ENCODE measurements at regions not wholly inside any gene's neighbourhood (a gene's known extent, or its start where the extent isn't known, plus 50 kb on each side); places are given as distances from the start of the nearest gene placed in this dataset.

DNA sequence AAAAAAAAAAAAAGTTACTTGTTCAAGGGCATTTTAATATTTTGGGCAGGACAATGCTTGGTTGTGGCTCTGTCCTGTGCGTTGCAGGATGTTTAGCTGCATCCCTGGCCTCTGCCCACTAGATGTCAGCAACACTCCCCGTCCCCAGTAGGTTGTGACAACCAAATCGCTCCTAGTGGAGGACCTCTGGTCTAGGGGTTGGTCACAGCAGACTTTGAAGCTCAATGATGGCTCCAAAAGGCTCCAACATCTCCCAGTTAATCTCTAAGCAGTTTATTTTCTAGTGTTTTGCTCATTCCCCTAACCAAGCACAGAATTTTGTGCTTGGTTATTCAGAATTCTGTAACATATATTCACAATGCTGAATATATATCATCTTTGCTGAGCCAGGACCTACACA, 67.0 kb downstream of the CHRNA1 start:
- Histone ChIP-seq H3K4me1 (no peaks in the 10 kb centered on the region), H3K4me3 (no peak overlapping the region), H3K36me3 (ENCODE audit: insufficient read depth in 1 of 2, low read depth in 1 of 2) (no peaks in the 10 kb centered on the region), H3K27ac (no peak overlapping the region), H3K9me3 (no peaks in the 10 kb centered on the region), H3K27me3 (ENCODE audit: insufficient read depth in 3 of 3, low read length in 2 of 3) (peaks cover 0 to 7% (median 0%) of the 10 kb centered on the region in 3 donors)
- ATAC-seq = peak; percentile 63 to 87 (median 80)
- no peak for DNase-seq
- intact Hi-C loops (cut with DNase I) = loop anchor here in 1 of 2 donors (5.0 kb wide), 1 partner anchor 75 kb away; no protein-coding TSS in a partner anchor
- WGBS, 3 donors = 2 to 10% (median 4%) methylated on average over 3 of the region's 3 CpGs
- TF ChIP-seq, protein P1, sequence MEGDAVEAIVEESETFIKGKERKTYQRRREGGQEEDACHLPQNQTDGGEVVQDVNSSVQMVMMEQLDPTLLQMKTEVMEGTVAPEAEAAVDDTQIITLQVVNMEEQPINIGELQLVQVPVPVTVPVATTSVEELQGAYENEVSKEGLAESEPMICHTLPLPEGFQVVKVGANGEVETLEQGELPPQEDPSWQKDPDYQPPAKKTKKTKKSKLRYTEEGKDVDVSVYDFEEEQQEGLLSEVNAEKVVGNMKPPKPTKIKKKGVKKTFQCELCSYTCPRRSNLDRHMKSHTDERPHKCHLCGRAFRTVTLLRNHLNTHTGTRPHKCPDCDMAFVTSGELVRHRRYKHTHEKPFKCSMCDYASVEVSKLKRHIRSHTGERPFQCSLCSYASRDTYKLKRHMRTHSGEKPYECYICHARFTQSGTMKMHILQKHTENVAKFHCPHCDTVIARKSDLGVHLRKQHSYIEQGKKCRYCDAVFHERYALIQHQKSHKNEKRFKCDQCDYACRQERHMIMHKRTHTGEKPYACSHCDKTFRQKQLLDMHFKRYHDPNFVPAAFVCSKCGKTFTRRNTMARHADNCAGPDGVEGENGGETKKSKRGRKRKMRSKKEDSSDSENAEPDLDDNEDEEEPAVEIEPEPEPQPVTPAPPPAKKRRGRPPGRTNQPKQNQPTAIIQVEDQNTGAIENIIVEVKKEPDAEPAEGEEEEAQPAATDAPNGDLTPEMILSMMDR (IDR thresholded peaks at IDR 0.05) = peak; percentile 68

DNA sequence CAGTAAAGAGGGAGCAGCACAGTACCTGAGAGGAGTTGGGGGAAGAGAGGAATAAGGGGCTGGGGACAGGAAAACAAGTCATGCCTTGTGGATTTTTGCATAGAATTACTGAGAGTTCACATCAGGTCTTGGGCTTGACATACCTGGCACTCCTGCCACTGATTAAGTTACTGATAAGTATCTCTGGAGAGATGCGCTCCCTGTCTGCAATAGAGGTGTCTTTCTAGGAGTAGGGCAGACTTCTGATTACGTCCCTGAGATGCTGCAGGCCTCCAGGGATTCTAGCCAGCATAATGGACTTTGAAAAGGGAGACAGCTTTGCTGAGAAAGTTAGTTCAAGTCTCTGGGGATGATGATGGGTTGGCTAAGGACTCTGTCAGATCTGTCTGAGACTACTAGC, 69.4 kb downstream of the CHRNA1 start:
- no peak overlapping the region for H3K4me3 ChIP-seq
- H3K27me3 ChIP-seq (ENCODE audit: insufficient read depth in 3 of 3, low read length in 2 of 3) = peaks cover 0 to 11% (median 0%) of the 10 kb centered on the region in 3 donors
- ATAC-seq (no peak), DNase-seq (no peak)
- 59 to 70% (median 67%) methylated on average over 2 of the region's 2 CpGs for WGBS, 3 donors
- H3K4me1 ChIP-seq = no peaks in the 10 kb centered on the region
- no peaks in the 10 kb centered on the region for H3K36me3 ChIP-seq (ENCODE audit: insufficient read depth in 1 of 2, low read depth in 1 of 2)
- H3K27ac ChIP-seq = no peak overlapping the region
- no peaks in the 10 kb centered on the region for H3K9me3 ChIP-seq
- TF ChIP-seq, protein P1 (IDR thresholded peaks at IDR 0.05) = no peak
- intact Hi-C loops (cut with DNase I) = loop anchor here in 1 of 2 donors (5.0 kb wide), 1 partner anchor 77 kb away; no protein-coding TSS in a partner anchor

DNA sequence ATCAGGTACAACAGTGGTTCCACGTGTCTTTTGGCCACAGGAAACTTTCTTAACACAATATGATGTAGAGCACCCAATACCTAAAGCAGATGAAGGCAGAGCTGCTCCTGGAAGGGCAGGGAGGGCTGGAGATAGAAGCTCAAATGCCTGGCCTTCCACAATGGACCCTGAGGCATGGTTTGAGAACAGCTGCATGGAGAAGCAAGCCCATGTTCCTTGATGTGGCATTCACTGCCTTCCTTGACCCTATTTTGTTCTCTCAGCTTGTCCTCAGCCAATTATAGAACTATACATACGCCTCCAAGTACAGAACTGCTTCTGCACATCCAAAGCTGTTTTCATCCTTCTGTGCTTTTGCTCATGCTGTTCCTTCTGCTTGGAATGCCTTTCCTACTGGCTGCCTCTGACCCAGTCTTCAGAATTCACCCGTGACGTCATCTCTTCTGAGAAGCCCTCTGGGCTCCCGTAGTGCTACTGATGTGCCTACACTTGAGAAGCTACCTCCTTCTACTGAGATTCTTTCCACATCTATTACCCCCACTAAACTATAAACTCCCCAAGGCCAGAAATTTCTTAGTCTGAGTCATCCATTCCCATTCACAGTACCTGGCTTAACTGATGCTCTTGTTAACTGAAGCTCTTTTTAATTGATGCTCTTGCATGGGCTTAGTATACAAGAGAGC, 69.9 kb downstream of the CHRNA1 start:
- intact Hi-C loops (cut with DNase I) = no loop called here
- ATAC-seq = no peak
- Histone ChIP-seq H3K36me3 (ENCODE audit: insufficient read depth in 1 of 2, low read depth in 1 of 2) (no peaks in the 10 kb centered on the region), H3K9me3 (no peaks in the 10 kb centered on the region), H3K27ac (no peak overlapping the region), H3K27me3 (ENCODE audit: insufficient read depth in 3 of 3, low read length in 2 of 3) (peaks cover 0 to 11% (median 0%) of the 10 kb centered on the region in 3 donors), H3K4me3 (no peak overlapping the region), H3K4me1 (no peaks in the 10 kb centered on the region)
- DNase-seq = no peak
- WGBS, 3 donors = 80 to 84% (median 84%) methylated on average over 5 of the region's 5 CpGs
- TF ChIP-seq, protein P1 (IDR thresholded peaks at IDR 0.05) = no peak

DNA sequence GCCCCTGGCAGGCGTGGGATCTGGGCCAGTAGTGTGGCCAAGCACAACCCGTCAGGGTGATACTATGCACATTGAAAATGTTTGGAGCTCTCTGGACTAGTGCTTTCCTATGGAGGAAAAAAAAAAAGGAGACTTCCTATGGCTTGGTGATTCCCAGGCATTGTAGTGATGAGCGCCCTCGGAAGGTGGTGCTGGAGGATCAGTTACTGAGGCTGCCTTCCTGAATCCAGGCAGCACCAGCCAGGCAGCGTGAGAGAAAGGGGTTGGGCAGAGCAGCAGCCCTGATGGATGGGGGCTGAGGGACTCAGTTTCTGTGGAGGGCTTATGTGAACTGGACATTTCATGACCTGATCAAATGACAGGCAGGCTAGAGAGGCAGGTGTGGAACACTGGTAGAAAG, 70.9 kb downstream of the CHRNA1 start:
- 88 to 89% (median 88%) methylated on average over 5 of the region's 5 CpGs for WGBS, 3 donors
- Histone ChIP-seq H3K36me3 (ENCODE audit: insufficient read depth in 1 of 2, low read depth in 1 of 2) (no peaks in the 10 kb centered on the region), H3K9me3 (no peaks in the 10 kb centered on the region), H3K4me3 (no peak overlapping the region), H3K27ac (no peak overlapping the region), H3K4me1 (no peaks in the 10 kb centered on the region), H3K27me3 (ENCODE audit: insufficient read depth in 3 of 3, low read length in 2 of 3) (peaks cover 0 to 11% (median 0%) of the 10 kb centered on the region in 3 donors)
- ATAC-seq (no peak), DNase-seq (no peak)
- TF ChIP-seq, protein P1 (IDR thresholded peaks at IDR 0.05) = no peak
- intact Hi-C loops (cut with DNase I) = no loop called here

Data from psoas muscle (tissue), 7 donors.